Posterior vena cava (tissue), 2 donors: ENCODE measurements at regions not wholly inside any gene's neighbourhood (a gene's known extent, or its start where the extent isn't known, plus 50 kb on each side); places are given as distances from the start of the nearest gene placed in this dataset.

Experiments
- DNase-seq: peaks from one replicate; pipeline ENCODE4 v3.0.0-alpha.2; 2020; ENCODE audit warnings: low spot score
- intact Hi-C, 2 donors: fragments of 100-400 bp; cut with DNase I; formaldehyde crosslinking; loops; one replicate each; pipeline versions ENCODE4 v1.14.1 to v1.14.2; 2022 to 2023
- donor health status: DM: yes; HTN: yes; CAD: no.
- donor health status: DM: yes; HTN: yes; CAD: no.

- DNase-seq = no peak
- intact Hi-C loops = no loop called here
Observed at GRCh38 chr3:154729741-154730140, 299.8 kb upstream of the GPR149 start.

DNA sequence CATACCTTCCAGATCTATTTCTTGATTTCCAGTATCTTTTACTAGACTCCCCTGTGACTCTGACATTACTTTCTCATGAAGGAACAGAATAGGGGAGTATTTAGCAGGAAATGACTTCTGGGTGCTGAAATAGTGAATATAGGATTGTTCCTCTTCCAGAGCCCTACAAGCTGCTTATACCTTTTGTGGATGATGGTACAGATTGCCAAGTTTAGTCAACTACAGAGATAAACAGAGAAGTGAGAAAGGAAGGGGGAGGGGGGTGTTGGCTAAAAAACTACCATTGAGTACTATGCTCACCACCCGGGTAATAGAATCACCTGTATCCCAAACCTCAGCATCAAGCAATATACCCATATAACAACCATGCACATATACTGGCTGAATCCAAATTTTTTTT lies 298.3 kb upstream of the GPR149 start:
- DNase-seq = no peak
- intact Hi-C loops = no loop called here

GRCh38 chr3:154720921-154721320 lies 290.9 kb upstream of the GPR149 start:
- intact Hi-C loops = no loop called here
- DNase-seq = no peak

DNA sequence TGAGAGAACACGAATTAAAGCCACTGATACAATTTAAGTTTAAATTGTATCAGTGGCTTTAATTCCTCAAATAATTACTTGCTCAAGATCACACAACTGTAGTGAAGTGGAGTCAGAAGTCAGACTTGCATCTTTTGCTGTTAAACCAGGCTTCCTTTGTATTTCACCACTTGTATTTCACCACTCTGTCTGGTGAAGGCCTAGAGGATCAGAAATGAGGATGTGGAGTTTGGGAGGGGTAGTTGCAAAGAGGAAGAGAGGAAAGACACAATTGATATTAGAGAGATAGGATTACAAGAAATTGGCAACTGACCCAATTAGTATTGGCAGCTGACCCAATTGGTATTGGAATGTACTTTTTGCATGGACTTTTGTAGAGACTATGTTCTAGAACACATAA lies 288.1 kb upstream of the GPR149 start:
- intact Hi-C loops = no loop called here
- no peak for DNase-seq

- intact Hi-C loops = no loop called here
- no peak for DNase-seq
Observed at GRCh38 chr3:154716170-154716569, 286.2 kb upstream of the GPR149 start.

- no peak for DNase-seq
- intact Hi-C loops = no loop called here
Observed at GRCh38 chr3:154708554-154708953, 278.6 kb upstream of the GPR149 start.

GRCh38 chr3:154701055-154701454 lies 271.1 kb upstream of the GPR149 start:
- intact Hi-C loops = no loop called here
- DNase-seq = no peak

GRCh38 chr3:154690413-154690812 lies 260.4 kb upstream of the GPR149 start:
- DNase-seq = no peak
- intact Hi-C loops = no loop called here

GRCh38 chr3:154684440-154684839 lies 254.4 kb upstream of the GPR149 start:
- intact Hi-C loops = no loop called here

GRCh38 chr3:154684021-154684420 lies 254.0 kb upstream of the GPR149 start:
- DNase-seq = no peak
- intact Hi-C loops = no loop called here

More at GRCh38 chr3:154684440-154684839, 254.4 kb upstream of the GPR149 start:
- DNase-seq = no peak

- DNase-seq = no peak
- intact Hi-C loops = no loop called here
Observed at GRCh38 chr3:154678041-154678654, 248.2 kb upstream of the GPR149 start.

- intact Hi-C loops = no loop called here
- DNase-seq = no peak
Observed at GRCh38 chr3:154668835-154669234, 238.8 kb upstream of the GPR149 start.

GRCh38 chr3:154668187-154668586 lies 238.2 kb upstream of the GPR149 start:
- no peak for DNase-seq
- intact Hi-C loops = no loop called here

- intact Hi-C loops = no loop called here
- no peak for DNase-seq
Observed at GRCh38 chr3:154666542-154666941, 236.6 kb upstream of the GPR149 start.

DNA sequence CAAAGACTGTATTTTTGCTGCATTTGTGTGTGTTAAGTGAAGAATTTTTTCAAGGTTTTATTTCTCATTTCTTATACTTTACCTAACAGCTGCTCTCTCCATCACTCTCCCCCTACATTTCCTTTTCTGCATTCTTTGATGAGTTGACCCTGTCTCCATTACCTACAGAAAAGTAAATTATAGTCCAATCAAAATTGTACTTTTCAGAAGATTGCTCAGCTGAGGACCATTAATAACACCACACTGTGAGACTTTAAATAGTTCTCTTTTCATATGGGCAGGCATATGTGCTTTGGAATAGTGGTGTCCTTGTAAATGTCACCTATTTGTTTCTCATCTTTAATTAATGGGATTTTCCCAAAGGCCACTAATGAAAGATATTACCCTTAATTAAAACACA lies 234.7 kb upstream of the GPR149 start:
- intact Hi-C loops = no loop called here
- DNase-seq = no peak

GRCh38 chr3:154662851-154663250 lies 232.9 kb upstream of the GPR149 start:
- no peak for DNase-seq
- intact Hi-C loops = no loop called here

DNA sequence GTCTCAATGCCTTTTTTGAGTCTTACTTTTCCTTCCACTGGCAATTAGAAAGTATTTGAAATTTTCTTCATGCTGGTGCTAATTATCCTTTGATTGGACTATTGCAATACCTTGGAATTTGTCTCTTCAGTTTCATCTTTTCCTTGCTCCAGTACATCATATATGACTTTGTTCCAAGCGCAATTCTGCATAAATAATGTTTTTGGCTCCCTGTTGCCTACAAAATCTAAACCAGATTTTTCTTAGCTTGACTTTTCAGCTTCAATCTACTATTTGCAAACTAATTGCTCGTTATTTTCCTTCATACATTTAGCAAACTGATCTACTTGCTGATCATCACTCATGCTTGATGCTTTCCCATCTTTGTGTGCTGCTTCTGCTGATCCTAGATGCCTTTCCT lies 230.8 kb upstream of the GPR149 start:
- no peak for DNase-seq
- intact Hi-C loops = no loop called here

DNA sequence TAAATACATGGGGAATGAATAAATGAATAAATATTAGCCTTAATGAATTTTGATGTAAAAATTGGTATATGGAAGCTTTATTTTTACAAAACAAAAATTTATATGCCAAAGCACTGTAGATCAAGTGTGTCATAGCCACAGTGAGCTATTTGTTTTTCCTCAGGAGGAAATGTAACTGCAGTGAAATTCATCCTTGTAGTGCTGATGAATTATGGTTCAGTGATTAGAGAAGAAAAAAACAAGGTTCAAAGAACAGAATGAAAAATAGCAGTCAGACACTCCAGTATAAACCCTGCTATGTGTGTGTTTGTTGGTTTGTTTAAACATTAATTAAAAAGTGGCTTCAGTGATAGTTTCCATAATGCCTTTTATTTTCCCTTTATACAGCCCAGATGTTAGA lies 228.0 kb upstream of the GPR149 start:
- DNase-seq = no peak
- intact Hi-C loops = no loop called here

DNA sequence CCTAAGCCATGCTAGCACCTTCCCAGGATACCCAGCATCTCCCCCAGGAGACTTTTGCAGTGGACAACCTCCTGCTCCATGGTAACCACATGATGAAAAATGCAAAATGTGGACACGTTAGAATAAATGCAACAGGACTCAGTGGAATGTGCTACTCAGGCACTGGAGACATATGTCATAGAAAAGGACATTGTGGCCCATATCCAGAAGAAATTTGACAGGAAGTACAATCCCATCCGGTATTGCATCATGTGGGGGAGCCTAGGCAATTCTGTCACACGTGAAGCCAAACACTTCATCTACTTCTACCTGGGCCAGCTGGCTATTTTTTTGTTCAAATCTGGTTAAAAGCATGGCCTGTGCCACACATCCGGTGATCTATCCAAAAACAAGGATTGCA lies 227.2 kb upstream of the GPR149 start:
- DNase-seq = no peak
- intact Hi-C loops = no loop called here

DNA sequence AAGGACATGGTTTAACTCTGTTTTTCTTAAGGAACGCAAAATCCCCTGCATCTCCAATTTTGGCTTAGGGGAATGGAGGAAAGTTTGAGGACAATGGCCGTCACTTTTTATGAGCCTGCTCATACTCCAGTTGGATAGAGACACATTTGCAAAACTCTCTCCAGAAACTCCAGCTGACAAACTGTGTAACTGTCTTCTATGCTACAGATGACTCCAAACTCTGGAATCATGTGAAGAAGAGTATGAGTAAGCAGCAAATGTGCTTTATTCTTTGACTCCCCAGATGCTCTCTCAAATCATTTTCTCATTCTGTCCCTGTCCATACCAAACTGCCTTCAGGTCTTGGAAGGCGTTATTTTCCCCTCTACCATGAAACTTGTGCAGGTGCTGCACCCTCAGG lies 226.5 kb upstream of the GPR149 start:
- intact Hi-C loops = no loop called here
- no peak for DNase-seq

- no peak for DNase-seq
- intact Hi-C loops = no loop called here
Observed at GRCh38 chr3:154642145-154642544, 212.2 kb upstream of the GPR149 start.

DNA sequence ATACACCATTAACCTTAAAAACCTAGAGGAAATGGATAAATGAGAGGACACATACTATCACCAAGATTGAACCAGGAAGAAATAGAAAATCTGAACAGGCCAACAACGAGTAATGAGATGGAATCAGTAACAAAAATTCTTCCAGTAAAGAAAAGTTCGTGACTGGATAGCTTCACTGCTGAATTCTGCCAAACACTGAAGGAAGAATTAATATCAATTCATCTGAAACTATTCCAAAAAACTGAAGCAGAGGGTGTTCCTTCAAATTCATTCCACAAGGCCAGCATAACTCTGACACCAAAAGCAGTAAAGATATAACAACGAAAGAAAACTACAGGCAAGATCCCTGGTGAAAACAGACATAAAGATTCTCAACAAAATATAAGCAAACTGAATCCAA lies 195.8 kb upstream of the GPR149 start:
- DNase-seq = no peak
- intact Hi-C loops = no loop called here
